ENCODE measurements at regions not wholly inside any gene's neighbourhood (a gene's known extent, or its start where the extent isn't known, plus 50 kb on each side); places are given as distances from the start of the nearest gene placed in this dataset.

- Histone ChIP-seq H3K27ac (no peak overlapping the region), H3K4me3 (ENCODE audit: low read depth, low read length) (no peak overlapping the region), H3K36me3 (replicated peaks) (no peaks in the 10 kb centered on the region), H3K27me3 (replicated peaks) (no peaks in the 10 kb centered on the region)
- no peak for TF ChIP-seq CTCF (IDR thresholded peaks at IDR 0.05; ENCODE audit: low read depth, low read length, missing control alignments)
- in situ Hi-C loops (cut with HindIII; ENCODE audit: low pct_ligation_motif_present, low sequenced_read_pairs) = no loop called here
- DNase-seq = no peak
Observed at GRCh38 chr7:41822259-41822817, 119.4 kb upstream of the INHBA start.

- TF ChIP-seq CTCF (IDR thresholded peaks at IDR 0.05; ENCODE audit: low read depth, low read length, missing control alignments) = no peak
- in situ Hi-C loops (cut with HindIII; ENCODE audit: low pct_ligation_motif_present, low sequenced_read_pairs) = no loop called here
- Histone ChIP-seq H3K4me3 (ENCODE audit: low read depth, low read length) (no peak overlapping the region), H3K27ac (no peak overlapping the region), H3K27me3 (replicated peaks) (no peaks in the 10 kb centered on the region), H3K36me3 (replicated peaks) (no peaks in the 10 kb centered on the region)
- DNase-seq = no peak
Observed at GRCh38 chr7:41821521-41822213, 118.8 kb upstream of the INHBA start.

GRCh38 chr7:41820111-41820671 is 117.3 kb upstream of the INHBA start:
- TF ChIP-seq CTCF (IDR thresholded peaks at IDR 0.05; ENCODE audit: low read depth, low read length, missing control alignments) = no peak
- no peaks in the 10 kb centered on the region for H3K27me3 ChIP-seq (replicated peaks)
- DNase-seq = no peak
- no peak overlapping the region for H3K27ac ChIP-seq
- H3K4me3 ChIP-seq (ENCODE audit: low read depth, low read length) = no peak overlapping the region
- no peaks in the 10 kb centered on the region for H3K36me3 ChIP-seq (replicated peaks)
- in situ Hi-C loops (cut with HindIII; ENCODE audit: low pct_ligation_motif_present, low sequenced_read_pairs) = no loop called here

- in situ Hi-C loops (cut with HindIII; ENCODE audit: low pct_ligation_motif_present, low sequenced_read_pairs) = no loop called here
- DNase-seq = no peak
- no peak overlapping the region for H3K27ac ChIP-seq
Observed at GRCh38 chr7:41819645-41820044, 116.8 kb upstream of the INHBA start.

GRCh38 chr7:41818765-41819398 is 116.0 kb upstream of the INHBA start:
- no peak for TF ChIP-seq CTCF (IDR thresholded peaks at IDR 0.05; ENCODE audit: low read depth, low read length, missing control alignments)
- in situ Hi-C loops (cut with HindIII; ENCODE audit: low pct_ligation_motif_present, low sequenced_read_pairs) = no loop called here
- Histone ChIP-seq H3K4me3 (ENCODE audit: low read depth, low read length) (no peak overlapping the region), H3K27me3 (replicated peaks) (no peaks in the 10 kb centered on the region), H3K36me3 (replicated peaks) (no peaks in the 10 kb centered on the region), H3K27ac (no peak overlapping the region)
- DNase-seq = no peak

More at GRCh38 chr7:41819645-41820044, 116.8 kb upstream of the INHBA start:
- H3K4me3 ChIP-seq (ENCODE audit: low read depth, low read length) = no peak overlapping the region
- no peak for TF ChIP-seq CTCF (IDR thresholded peaks at IDR 0.05; ENCODE audit: low read depth, low read length, missing control alignments)
- H3K36me3 ChIP-seq (replicated peaks) = no peaks in the 10 kb centered on the region
- no peaks in the 10 kb centered on the region for H3K27me3 ChIP-seq (replicated peaks)

Data from brain microvascular endothelial cell (primary cell).